GM19397 (cell line): ENCODE measurements at regions not wholly inside any gene's neighbourhood (a gene's known extent, or its start where the extent isn't known, plus 50 kb on each side); places are given as distances from the start of the nearest gene placed in this dataset.

Experiments
- ATAC-seq: cut with Tn5 transposase; IDR thresholded peaks from one replicate; pipeline ENCODE4 v1.9.1; 2021; ENCODE audit warnings: mild to moderate bottlenecking, moderate library complexity; ENCODE audit not compliant: unreplicated experiment

- no peak for ATAC-seq
These were observed 1198.9 kb upstream of the PCDH7 start for GRCh38 chr4:29521281-29521680.

GRCh38 chr4:29536745-29537144, 1183.4 kb upstream of the PCDH7 start:
- no peak for ATAC-seq

GRCh38 chr4:29538889-29539646, 1181.1 kb upstream of the PCDH7 start:
- ATAC-seq, result no peak

- ATAC-seq, result no peak
These were observed 1179.6 kb upstream of the PCDH7 start for GRCh38 chr4:29540439-29541102.

- ATAC-seq, result no peak
These were observed 1178.4 kb upstream of the PCDH7 start for GRCh38 chr4:29541757-29542156.

GRCh38 chr4:29549342-29549741, 1170.8 kb upstream of the PCDH7 start:
- no peak for ATAC-seq

GRCh38 chr4:29551821-29552220, 1168.3 kb upstream of the PCDH7 start:
- ATAC-seq, result no peak

GRCh38 chr4:29553846-29554245, 1166.3 kb upstream of the PCDH7 start:
- no peak for ATAC-seq

- ATAC-seq, result no peak
These were observed 1161.4 kb upstream of the PCDH7 start for GRCh38 chr4:29558789-29559188.

- no peak for ATAC-seq
These were observed 1160.9 kb upstream of the PCDH7 start for GRCh38 chr4:29559286-29559685.

- no peak for ATAC-seq
These were observed 1159.7 kb upstream of the PCDH7 start for GRCh38 chr4:29560452-29560851.

GRCh38 chr4:29565256-29565655, 1154.9 kb upstream of the PCDH7 start:
- ATAC-seq, result no peak

GRCh38 chr4:29566371-29566770, 1153.8 kb upstream of the PCDH7 start:
- no peak for ATAC-seq

- ATAC-seq, result no peak
These were observed 1148.8 kb upstream of the PCDH7 start for GRCh38 chr4:29571322-29571721.

GRCh38 chr4:29578329-29578728, 1141.8 kb upstream of the PCDH7 start:
- no peak for ATAC-seq

- no peak for ATAC-seq
These were observed 1138.7 kb upstream of the PCDH7 start for GRCh38 chr4:29581457-29581856.

- ATAC-seq, result no peak
These were observed 1131.6 kb upstream of the PCDH7 start for GRCh38 chr4:29588617-29589016.

- ATAC-seq, result no peak
These were observed 1123.9 kb upstream of the PCDH7 start for GRCh38 chr4:29596228-29596627.

- no peak for ATAC-seq
These were observed 1101.0 kb upstream of the PCDH7 start for GRCh38 chr4:29619168-29619567.

GRCh38 chr4:29632199-29632598, 1088.0 kb upstream of the PCDH7 start:
- no peak for ATAC-seq

- ATAC-seq, result no peak
These were observed 1083.2 kb upstream of the PCDH7 start for GRCh38 chr4:29636961-29637360.

GRCh38 chr4:29653221-29653620, 1066.9 kb upstream of the PCDH7 start:
- no peak for ATAC-seq

- no peak for ATAC-seq
These were observed 1039.5 kb upstream of the PCDH7 start for GRCh38 chr4:29680644-29681043.
